Hepatocyte (in vitro differentiated cells): ENCODE measurements at regions not wholly inside any gene's neighbourhood (a gene's known extent, or its start where the extent isn't known, plus 50 kb on each side); places are given as distances from the start of the nearest gene placed in this dataset.

Experiments
- DNase-seq: peaks from one replicate; pipeline ENCODE4 v3.0.0-alpha.2; 2016; ENCODE audit warnings: low spot score
- H2AFZ ChIP-seq: fragments of 200-600 bp; sonication (generic); 2 replicates; pipeline ENCODE4 v1.6.0; 2016; ENCODE audit warnings: antibody characterized with exemption, mild to moderate bottlenecking
- H3K27ac ChIP-seq: fragments of 200-600 bp; sonication (generic); 2 replicates; pipeline ENCODE4 v1.5.1; 2016; ENCODE audit warnings: mild to moderate bottlenecking
- H3K27me3 ChIP-seq: fragments of 200-600 bp; sonication (generic); 2 replicates; pipeline ENCODE4 v1.6.1; 2016
- H3K36me3 ChIP-seq: fragments of 200-600 bp; sonication (generic); replicated peaks from 2 replicates; pipeline ENCODE4 v1.5.1; 2016; ENCODE audit warnings: low read depth; ENCODE audit not compliant: insufficient read depth
- H3K4me1 ChIP-seq: fragments of 200-600 bp; sonication (generic); 2 replicates; pipeline ENCODE4 v1.5.1; 2016; ENCODE audit warnings: mild to moderate bottlenecking, moderate library complexity; ENCODE audit not compliant: insufficient read depth
- H3K4me2 ChIP-seq: fragments of 200-600 bp; sonication (generic); 2 replicates; pipeline ENCODE4 v1.6.0; 2016
- H3K4me3 ChIP-seq: fragments of 200-600 bp; sonication (generic); 2 replicates; pipeline ENCODE4 v1.5.1; 2016; ENCODE audit warnings: mild to moderate bottlenecking
- H3K79me2 ChIP-seq: fragments of 200-600 bp; sonication (generic); 2 replicates; pipeline ENCODE4 v1.6.0; 2017; ENCODE audit warnings: mild to moderate bottlenecking
- H3K9me2 ChIP-seq: fragments of 200-600 bp; sonication (generic); replicated peaks from 2 replicates; pipeline ENCODE4 v1.6.0; 2017; ENCODE audit warnings: mild to moderate bottlenecking; ENCODE audit not compliant: insufficient read depth
- H3K9me3 ChIP-seq: fragments of 200-600 bp; sonication (generic); 2 replicates; pipeline ENCODE4 v1.5.1; 2016; ENCODE audit warnings: low read depth, mild to moderate bottlenecking
- H4K20me1 ChIP-seq: fragments of 200-600 bp; sonication (generic); 2 replicates; pipeline ENCODE4 v1.6.0; 2016; ENCODE audit warnings: mild to moderate bottlenecking; ENCODE audit not compliant: insufficient read depth, poor library complexity, severe bottlenecking
- CTCF ChIP-seq: fragments of 200-600 bp; sonication (generic); IDR thresholded peaks from 2 replicates; pipeline ENCODE4 v1.5.1; 2016; ENCODE audit warnings: antibody characterized with exemption, mild to moderate bottlenecking; ENCODE audit not compliant: poor library complexity
- EZH2 ChIP-seq: fragments of 200-600 bp; sonication (generic); IDR thresholded peaks from 2 replicates; pipeline ENCODE4 v1.6.1; 2016; ENCODE audit warnings: antibody characterized with exemption, mild to moderate bottlenecking, borderline replicate concordance
- EZH2phosphoT487 ChIP-seq: fragments of 200-600 bp; sonication (generic); IDR thresholded peaks from one replicate; pipeline ENCODE4 v1.6.1; 2018; ENCODE audit warnings: antibody characterized with exemption, mild to moderate bottlenecking, low read depth, moderate library complexity; ENCODE audit not compliant: unreplicated experiment, severe bottlenecking
- WGBS: methylation state at CpG from one replicate; pipeline ENCODE4 v1.1.6; 2016; ENCODE audit warnings: low lambda C conversion rate; ENCODE audit errors: missing lambda C conversion rate; 5-methylcytosine and 5-hydroxymethylcytosine counted together

GRCh38 chr2:47654790-47655562 is 84.2 kb upstream of the KCNK12 start:
- no peak for TF ChIP-seq EZH2phosphoT487
- TF ChIP-seq EZH2 = no peak
- TF ChIP-seq CTCF = no peak
- WGBS = 56% methylated on average over 15 of the region's 15 CpGs

GRCh38 chr2:47653902-47654789 is 83.4 kb upstream of the KCNK12 start:
- no peaks in the 10 kb centered on the region for H3K4me1 ChIP-seq
- H3K36me3 ChIP-seq = no peaks in the 10 kb centered on the region
- no peak overlapping the region for H3K27ac ChIP-seq
- no peaks in the 10 kb centered on the region for H3K9me3 ChIP-seq
- no peak overlapping the region for H2AFZ ChIP-seq
- 62% methylated on average over 20 of the region's 20 CpGs for WGBS
- H3K4me3 ChIP-seq = no peak overlapping the region
- H3K79me2 ChIP-seq = no peaks in the 10 kb centered on the region
- no peak overlapping the region for H3K4me2 ChIP-seq
- H3K27me3 ChIP-seq = no peaks in the 10 kb centered on the region
- H4K20me1 ChIP-seq = no peaks in the 10 kb centered on the region
- TF ChIP-seq CTCF = peak; percentile 16
- TF ChIP-seq EZH2phosphoT487 = no peak
- no peak for TF ChIP-seq EZH2
- no peaks in the 10 kb centered on the region for H3K9me2 ChIP-seq
- peak; percentile 21 for DNase-seq

More at GRCh38 chr2:47654790-47655562, 84.2 kb upstream of the KCNK12 start:
- H4K20me1 ChIP-seq = no peaks in the 10 kb centered on the region
- no peak overlapping the region for H3K4me2 ChIP-seq
- no peak for DNase-seq
- no peak overlapping the region for H3K27ac ChIP-seq
- no peaks in the 10 kb centered on the region for H3K4me1 ChIP-seq
- no peaks in the 10 kb centered on the region for H3K36me3 ChIP-seq
- H3K9me2 ChIP-seq = no peaks in the 10 kb centered on the region
- no peaks in the 10 kb centered on the region for H3K27me3 ChIP-seq
- H3K4me3 ChIP-seq = no peak overlapping the region
- no peak overlapping the region for H2AFZ ChIP-seq
- H3K79me2 ChIP-seq = no peaks in the 10 kb centered on the region
- no peaks in the 10 kb centered on the region for H3K9me3 ChIP-seq

- TF ChIP-seq CTCF = no peak
- no peak for TF ChIP-seq EZH2phosphoT487
- no peak for TF ChIP-seq EZH2
- WGBS = 85% methylated on average over 6 of the region's 6 CpGs
- Histone ChIP-seq H2AFZ (no peak overlapping the region), H3K27me3 (no peaks in the 10 kb centered on the region), H3K79me2 (no peaks in the 10 kb centered on the region), H3K4me3 (no peak overlapping the region), H4K20me1 (no peaks in the 10 kb centered on the region), H3K27ac (no peak overlapping the region), H3K9me3 (no peaks in the 10 kb centered on the region), H3K9me2 (no peaks in the 10 kb centered on the region), H3K4me1 (no peaks in the 10 kb centered on the region), H3K36me3 (no peaks in the 10 kb centered on the region), H3K4me2 (no peak overlapping the region)
- DNase-seq = no peak
Measured at GRCh38 chr2:47653036-47653435, 82.3 kb upstream of the KCNK12 start.
